ENCODE measurements at regions not wholly inside any gene's neighbourhood (a gene's known extent, or its start where the extent isn't known, plus 50 kb on each side); places are given as distances from the start of the nearest gene placed in this dataset.

- Histone ChIP-seq H3K4me1 (no peaks in the 10 kb centered on the region), H3K27me3 (no peaks in the 10 kb centered on the region), H3K36me3 (no peaks in the 10 kb centered on the region), H3K4me3 (ENCODE audit: low read depth, low read length) (no peak overlapping the region), H3K9me3 (no peaks in the 10 kb centered on the region)
- no peak for DNase-seq
- no peak for TF ChIP-seq CTCF (IDR thresholded peaks at IDR 0.05; ENCODE audit: low read depth, low read length)
Measured at GRCh38 chr4:134278675-134279074, 77.1 kb upstream of the PABPC4L start.

DNA sequence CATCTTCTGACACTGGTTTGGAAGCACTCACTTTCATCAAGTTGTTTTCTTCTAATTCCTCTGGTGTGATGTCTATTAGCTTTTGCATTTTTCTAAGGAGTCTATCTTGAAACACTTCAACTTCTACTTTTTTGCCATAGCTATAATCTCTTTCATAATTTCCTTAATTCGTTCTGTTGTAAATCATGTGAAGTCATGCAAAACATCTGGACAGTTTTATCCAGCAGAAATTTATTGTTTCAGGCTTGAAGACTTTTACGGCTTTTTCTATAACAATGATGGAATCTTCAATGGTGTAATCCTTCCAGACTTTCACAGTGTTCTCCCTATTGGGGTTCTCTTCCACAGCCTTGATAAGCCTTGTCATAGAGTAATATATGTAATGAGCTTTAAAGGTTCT is 74.9 kb upstream of the PABPC4L start:
- no peaks in the 10 kb centered on the region for H3K27me3 ChIP-seq
- no peak overlapping the region for H3K4me3 ChIP-seq (ENCODE audit: low read depth, low read length)
- DNase-seq = no peak
- no peaks in the 10 kb centered on the region for H3K4me1 ChIP-seq
- no peaks in the 10 kb centered on the region for H3K9me3 ChIP-seq
- TF ChIP-seq CTCF (IDR thresholded peaks at IDR 0.05; ENCODE audit: low read depth, low read length) = no peak
- no peaks in the 10 kb centered on the region for H3K36me3 ChIP-seq

DNA sequence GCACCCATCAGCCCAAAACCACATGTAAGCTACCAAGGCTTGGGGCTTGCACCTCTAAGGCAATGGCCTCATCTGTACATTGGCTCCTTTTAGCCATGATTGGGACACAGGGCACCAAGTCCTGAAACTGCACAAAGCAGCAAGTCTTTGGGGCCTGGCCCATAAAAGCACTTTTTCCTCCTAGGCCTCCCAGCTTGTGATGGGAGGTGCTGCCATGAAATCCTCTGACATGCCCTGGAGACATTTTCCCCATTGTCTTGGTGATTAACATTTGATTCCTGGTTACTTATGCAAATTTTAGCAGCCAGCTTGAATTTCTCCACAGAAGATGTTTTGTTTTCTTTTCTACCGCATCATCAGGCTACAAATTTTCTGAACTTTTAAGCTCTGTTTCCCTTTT is 58.5 kb upstream of the PABPC4L start:
- Histone ChIP-seq H3K9me3 (no peaks in the 10 kb centered on the region), H3K36me3 (no peaks in the 10 kb centered on the region), H3K27me3 (no peaks in the 10 kb centered on the region), H3K4me3 (ENCODE audit: low read depth, low read length) (no peak overlapping the region), H3K4me1 (no peaks in the 10 kb centered on the region; the same call in 1 of the 2 replicates)
- no peak for DNase-seq
- no peak for TF ChIP-seq CTCF (IDR thresholded peaks at IDR 0.05; ENCODE audit: low read depth, low read length)

Measured in BE2C (cell line).